ENCODE measurements at regions not wholly inside any gene's neighbourhood (a gene's known extent, or its start where the extent isn't known, plus 50 kb on each side); places are given as distances from the start of the nearest gene placed in this dataset.

GRCh38 chr7:79653136-79653631 lies 199.7 kb upstream of the MAGI2 start:
- TF ChIP-seq CTCF (IDR thresholded peaks at IDR 0.05) (no peak), EZH2 (IDR thresholded peaks at IDR 0.05; ENCODE audit: borderline replicate concordance, insufficient read depth, low read depth, low read length, poor library complexity, severe bottlenecking) (no peak)

Measured in B cell (primary cell).